BE2C (cell line): ENCODE measurements at regions not wholly inside any gene's neighbourhood (a gene's known extent, or its start where the extent isn't known, plus 50 kb on each side); places are given as distances from the start of the nearest gene placed in this dataset.

Experiments used
- DNase-seq: peaks from one replicate; pipeline ENCODE4 v3.0.0-alpha.2; 2020
- H3K27me3 ChIP-seq: fragments of 250-450 bp; sonication (Bioruptor Pico); 2 replicates; pipeline ENCODE4 v1.5.1; 2020; ENCODE audit warnings: mild to moderate bottlenecking
- H3K36me3 ChIP-seq: fragments of 250-450 bp; sonication (Bioruptor Pico); 2 replicates; pipeline ENCODE4 v1.5.1; 2020; ENCODE audit warnings: mild to moderate bottlenecking
- H3K4me1 ChIP-seq: fragments of 250-450 bp; sonication (Bioruptor Pico); 2 replicates; pipeline ENCODE4 v1.5.1; 2020
- H3K4me3 ChIP-seq: 2 replicates; pipeline ENCODE4 v1.5.1; 2011; ENCODE audit warnings: low read depth, low read length
- H3K9me3 ChIP-seq: fragments of 250-450 bp; sonication (Bioruptor Pico); 2 replicates; pipeline ENCODE4 v1.5.1; 2020
- CTCF ChIP-seq: IDR thresholded peaks from 2 replicates; pipeline ENCODE4 v1.5.1; 2012; ENCODE audit warnings: mild to moderate bottlenecking, low read depth, low read length

DNA sequence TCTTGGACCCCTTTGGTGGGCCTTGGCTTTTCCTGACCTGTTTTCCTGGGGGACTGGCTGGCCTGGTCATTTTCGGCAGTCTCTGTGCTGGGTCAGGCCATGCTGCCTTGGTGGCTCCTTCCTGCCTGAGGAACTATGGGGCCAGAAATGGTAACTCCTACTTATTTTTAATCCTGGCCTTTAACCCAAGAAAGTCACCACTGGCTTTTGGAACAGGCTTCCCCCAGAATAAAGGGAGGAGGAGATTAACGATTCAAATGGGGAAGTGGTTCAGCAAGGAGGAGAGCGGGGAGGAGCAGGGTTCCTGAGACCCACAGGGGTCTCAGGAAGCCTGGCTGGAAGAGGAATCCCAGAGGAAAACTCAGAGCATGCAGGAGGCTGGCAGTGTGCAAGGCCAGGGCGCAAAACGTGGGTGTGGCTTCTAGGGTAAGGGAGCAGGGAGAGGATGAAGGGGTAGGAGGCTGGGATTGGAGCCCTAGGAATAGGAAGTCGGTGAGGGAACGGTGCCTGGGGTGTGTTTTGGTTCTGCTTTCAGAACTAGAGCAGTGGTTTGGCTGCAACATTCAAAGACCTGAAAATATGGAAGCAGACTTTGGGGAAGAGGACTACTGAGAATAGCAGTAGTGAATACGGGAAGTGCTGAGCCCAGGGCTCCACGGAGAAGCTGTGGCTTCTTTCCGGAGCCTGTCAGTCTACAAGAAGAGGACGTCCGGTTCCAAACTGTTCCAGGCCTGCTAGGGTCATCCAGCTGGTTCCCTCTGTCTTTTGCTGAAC, 271.1 kb upstream of the KLF4 start:
- no peaks in the 10 kb centered on the region for H3K4me1 ChIP-seq
- no peaks in the 10 kb centered on the region for H3K27me3 ChIP-seq
- no peak for DNase-seq
- TF ChIP-seq CTCF: no peak
- H3K36me3 ChIP-seq: no peaks in the 10 kb centered on the region
- no peak overlapping the region for H3K4me3 ChIP-seq
- H3K9me3 ChIP-seq: no peaks in the 10 kb centered on the region

DNA sequence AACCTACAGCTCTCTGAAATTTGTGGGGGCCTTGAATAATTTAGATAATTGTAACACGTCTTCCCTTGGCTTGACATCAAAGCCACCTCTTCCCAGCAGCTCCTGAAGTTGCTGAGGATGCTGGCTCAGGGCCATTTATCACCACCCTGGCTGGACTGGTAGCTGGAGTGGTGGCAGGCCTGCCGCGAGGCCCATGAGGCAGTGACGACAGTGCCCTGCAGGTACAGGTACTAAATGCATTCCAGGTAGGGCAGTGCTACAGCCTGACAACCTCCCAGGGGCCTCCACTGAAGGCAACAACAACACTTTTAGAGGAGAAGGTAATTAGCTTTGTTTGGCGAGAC, 270.2 kb upstream of the KLF4 start:
- no peak overlapping the region for H3K4me3 ChIP-seq

DNA sequence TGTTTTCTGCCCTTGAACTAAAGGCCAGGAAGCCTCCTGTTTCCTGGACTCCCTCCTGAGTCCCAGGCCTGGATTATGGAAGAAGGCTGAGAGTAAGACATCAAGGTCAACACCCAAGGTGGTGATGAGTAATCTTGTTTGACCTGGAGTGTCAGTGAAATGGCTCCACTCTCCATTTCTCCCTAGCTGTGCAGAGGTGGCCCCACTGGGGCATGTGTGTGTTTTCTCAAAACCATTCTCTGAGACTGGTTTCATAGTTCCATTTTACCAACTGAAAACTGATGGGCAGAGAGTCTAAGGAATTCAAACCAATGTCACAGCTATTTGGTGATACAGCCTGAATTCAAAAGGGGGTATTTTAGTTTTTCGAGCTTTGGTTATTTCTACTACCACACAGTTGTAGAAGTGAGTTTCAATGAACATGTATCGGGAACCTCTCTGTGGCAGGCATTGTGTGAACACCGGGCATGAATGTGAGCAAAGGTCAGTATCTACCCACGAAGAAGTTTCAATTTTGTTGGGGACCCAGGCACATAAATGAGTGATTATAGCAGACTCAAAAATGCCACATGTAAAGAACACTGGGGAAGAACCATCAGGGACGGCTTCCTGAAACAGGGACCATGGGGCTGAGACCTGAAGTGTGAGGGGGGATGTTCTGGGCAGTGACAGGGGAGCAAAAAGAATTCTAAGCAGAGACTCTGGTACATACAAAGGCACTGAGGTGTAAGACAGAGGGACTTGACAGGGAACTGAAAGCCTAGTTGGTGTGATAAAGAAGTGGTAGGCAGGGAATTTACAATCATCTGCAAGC, 269.6 kb upstream of the KLF4 start:
- DNase-seq: no peak
- Histone ChIP-seq H3K9me3 (no peaks in the 10 kb centered on the region), H3K27me3 (no peaks in the 10 kb centered on the region), H3K4me1 (no peaks in the 10 kb centered on the region), H3K36me3 (no peaks in the 10 kb centered on the region), H3K4me3 (no peak overlapping the region)
- no peak for TF ChIP-seq CTCF

More for the DNA sequence above, 270.2 kb upstream of the KLF4 start:
- H3K4me1 ChIP-seq: no peaks in the 10 kb centered on the region
- no peaks in the 10 kb centered on the region for H3K9me3 ChIP-seq
- no peak for TF ChIP-seq CTCF
- H3K36me3 ChIP-seq: no peaks in the 10 kb centered on the region
- no peaks in the 10 kb centered on the region for H3K27me3 ChIP-seq
- DNase-seq: no peak

GRCh38 chr9:107756091-107756490, 266.5 kb upstream of the KLF4 start:
- no peak for DNase-seq
- Histone ChIP-seq H3K4me3 (no peak overlapping the region), H3K36me3 (no peaks in the 10 kb centered on the region), H3K4me1 (no peaks in the 10 kb centered on the region), H3K9me3 (no peaks in the 10 kb centered on the region), H3K27me3 (no peaks in the 10 kb centered on the region)
- no peak for TF ChIP-seq CTCF

DNA sequence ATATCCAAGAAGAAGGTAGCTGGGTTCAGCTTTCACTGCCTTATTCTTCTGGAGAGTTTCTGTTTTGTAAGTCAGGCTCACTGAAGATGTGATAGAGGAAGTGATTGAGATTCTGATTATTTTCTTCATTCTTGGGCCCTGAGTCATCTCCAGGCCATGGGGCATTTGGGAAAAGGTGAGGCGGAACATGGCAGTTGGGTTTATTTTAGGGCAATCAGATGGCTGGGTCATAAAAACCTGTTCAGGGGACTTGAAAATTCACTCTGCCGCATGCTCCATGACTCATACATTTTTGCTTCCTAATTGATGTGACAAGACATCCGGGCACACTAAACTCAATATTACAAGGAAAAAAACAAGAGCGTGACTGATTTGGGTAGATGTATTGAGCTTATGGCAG, 265.7 kb upstream of the KLF4 start:
- Histone ChIP-seq H3K4me3 (no peak overlapping the region), H3K9me3 (no peaks in the 10 kb centered on the region), H3K27me3 (no peaks in the 10 kb centered on the region), H3K36me3 (no peaks in the 10 kb centered on the region), H3K4me1 (no peaks in the 10 kb centered on the region)
- DNase-seq: no peak
- no peak for TF ChIP-seq CTCF
